C4-2B (cell line): ENCODE measurements at regions not wholly inside any gene's neighbourhood (a gene's known extent, or its start where the extent isn't known, plus 50 kb on each side); places are given as distances from the start of the nearest gene placed in this dataset.

ENCODE experiments used
- ZFX ChIP-seq: fragments of 450-650 bp; IDR thresholded peaks from 2 replicates; pipeline ENCODE4 v1.6.1; 2017
- TF ChIP-seq, protein P1 (sequence below): fragments of 450-650 bp; conservative IDR thresholded peaks from 2 replicates; pipeline ENCODE4 v1.5.1; 2017; ENCODE audit warnings: mild to moderate bottlenecking

DNA sequence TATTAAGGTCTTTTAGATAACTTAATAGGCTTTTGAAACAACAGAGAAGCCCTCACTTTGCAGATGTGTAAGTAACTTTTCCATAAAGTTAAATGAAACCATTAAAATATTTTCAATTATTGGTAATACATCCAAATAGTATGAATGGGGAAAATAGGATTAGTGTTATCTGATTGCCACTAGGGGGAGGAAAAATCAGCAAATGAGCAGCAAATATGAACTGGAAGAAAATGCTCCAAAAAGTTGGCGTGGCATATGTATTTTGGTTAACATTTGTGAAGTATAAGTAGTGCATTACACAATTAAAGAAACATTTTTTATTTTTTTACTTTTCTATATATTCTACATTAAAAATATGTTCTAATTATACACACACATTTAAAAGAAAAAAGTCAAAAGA is 259.8 kb upstream of the ANO5 start:
- TF ChIP-seq, protein P1, sequence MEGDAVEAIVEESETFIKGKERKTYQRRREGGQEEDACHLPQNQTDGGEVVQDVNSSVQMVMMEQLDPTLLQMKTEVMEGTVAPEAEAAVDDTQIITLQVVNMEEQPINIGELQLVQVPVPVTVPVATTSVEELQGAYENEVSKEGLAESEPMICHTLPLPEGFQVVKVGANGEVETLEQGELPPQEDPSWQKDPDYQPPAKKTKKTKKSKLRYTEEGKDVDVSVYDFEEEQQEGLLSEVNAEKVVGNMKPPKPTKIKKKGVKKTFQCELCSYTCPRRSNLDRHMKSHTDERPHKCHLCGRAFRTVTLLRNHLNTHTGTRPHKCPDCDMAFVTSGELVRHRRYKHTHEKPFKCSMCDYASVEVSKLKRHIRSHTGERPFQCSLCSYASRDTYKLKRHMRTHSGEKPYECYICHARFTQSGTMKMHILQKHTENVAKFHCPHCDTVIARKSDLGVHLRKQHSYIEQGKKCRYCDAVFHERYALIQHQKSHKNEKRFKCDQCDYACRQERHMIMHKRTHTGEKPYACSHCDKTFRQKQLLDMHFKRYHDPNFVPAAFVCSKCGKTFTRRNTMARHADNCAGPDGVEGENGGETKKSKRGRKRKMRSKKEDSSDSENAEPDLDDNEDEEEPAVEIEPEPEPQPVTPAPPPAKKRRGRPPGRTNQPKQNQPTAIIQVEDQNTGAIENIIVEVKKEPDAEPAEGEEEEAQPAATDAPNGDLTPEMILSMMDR = peak; percentile 68
- TF ChIP-seq ZFX = no peak
